HG02678 (cell line): ENCODE measurements at regions not wholly inside any gene's neighbourhood (a gene's known extent, or its start where the extent isn't known, plus 50 kb on each side); places are given as distances from the start of the nearest gene placed in this dataset.

Source experiments
- ATAC-seq: cut with Tn5 transposase; IDR thresholded peaks from one replicate; pipeline ENCODE4 v1.9.1; 2021; ENCODE audit warnings: mild to moderate bottlenecking, moderate library complexity; ENCODE audit not compliant: unreplicated experiment

DNA sequence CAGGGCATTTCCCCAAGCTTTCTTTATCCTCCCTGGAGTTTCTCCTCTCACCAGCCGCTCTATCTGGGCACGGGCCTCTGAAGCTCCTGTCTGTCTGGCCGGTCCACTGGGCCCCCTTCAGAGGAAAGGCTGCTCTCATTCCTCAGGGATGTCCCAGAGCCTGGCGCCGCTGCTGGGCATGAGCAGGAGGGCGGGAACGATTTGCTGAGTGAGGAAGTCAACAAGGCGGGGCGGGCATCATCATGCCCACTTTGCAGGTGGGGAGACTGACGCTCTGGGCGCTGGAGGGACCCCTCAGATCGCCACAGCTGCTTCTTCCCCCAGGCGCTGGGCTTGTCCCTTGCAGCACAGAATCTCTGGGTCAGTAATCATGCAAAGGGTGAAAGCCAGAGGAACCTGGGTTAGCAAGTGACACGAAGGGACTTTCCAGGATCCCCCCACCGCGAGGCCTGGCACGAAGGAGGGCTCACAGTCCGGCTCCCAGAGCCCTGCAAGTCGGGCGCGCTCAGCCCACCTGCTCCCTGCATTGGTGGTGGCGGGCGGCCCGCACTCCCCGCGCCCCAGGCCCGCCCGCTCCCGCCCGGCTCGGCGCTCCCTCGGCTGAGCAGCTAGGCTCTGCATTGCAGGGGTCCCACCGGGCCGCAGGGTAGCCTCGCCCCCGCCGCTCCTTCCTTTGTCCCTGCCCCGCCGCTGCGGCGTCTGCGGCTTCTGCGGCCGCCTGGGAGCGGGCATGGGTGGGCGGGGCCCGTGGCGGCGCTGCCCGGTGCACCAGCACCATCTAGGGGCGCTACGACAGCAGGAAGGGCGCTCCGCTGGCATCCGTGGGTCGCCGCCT is 157.8 kb downstream of the CYRIA start:
- ATAC-seq = no peak

DNA sequence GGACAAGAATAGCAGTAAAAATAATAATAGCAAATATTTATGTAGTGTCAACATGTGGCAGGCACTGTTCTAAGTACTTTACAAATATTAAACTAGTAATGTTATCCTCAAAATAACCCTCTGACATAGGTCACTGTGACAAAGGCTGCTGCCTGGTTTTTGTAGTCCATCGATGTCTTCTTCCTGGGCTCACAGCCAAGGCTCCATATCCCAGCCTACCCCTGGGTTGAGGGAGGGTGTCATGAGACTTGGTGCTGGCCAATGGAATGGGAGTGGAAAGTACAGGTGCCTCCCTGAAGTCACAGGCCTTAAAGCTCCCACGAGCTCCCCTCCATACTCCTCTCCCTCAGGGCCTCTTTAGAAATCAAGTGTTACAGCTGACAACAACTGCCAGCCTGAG is 159.3 kb downstream of the CYRIA start:
- no peak for ATAC-seq

DNA sequence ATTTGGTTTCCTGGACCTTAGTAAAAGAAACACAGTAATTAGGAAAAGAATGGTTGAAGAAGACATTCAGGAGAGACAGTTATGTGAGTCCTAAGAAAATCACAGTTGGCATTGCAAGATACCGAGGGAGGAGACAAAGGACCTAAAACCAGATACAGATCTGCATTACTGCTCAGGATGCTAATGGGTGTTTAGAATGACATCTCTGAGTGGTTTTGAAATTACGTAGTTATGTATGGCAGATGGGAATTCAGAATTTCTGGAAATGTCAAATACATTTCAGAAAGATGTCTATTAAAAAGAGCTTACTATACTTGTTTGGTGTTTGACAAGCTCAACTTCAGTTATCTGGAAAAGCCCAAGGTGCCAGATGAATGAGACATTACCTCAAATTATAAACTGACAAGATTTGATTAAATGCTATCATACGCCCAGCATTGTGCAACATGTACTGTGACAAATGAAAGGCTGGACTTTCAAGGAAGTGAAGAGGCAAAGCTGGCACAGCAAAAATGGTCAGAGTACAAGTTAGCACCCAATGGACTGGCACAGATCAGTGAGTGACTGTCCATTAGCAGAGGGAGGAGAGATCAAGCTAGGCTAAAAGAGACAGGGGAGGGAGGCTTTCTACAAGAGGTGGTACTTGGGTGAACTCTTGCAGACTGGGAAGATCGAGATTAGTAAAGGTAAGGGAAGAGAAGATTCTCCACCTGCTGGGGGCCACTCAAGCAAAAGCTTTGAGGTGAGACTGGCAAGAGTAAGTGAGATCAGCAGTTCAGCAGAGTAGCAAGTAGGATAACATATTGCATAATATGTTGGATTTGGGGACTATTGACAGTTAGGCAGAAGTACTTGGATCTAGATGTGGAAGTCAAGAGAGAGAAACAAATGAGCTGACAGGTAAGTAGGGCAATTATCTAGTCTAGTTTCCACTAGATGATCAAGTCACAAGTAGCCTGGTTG is 168.9 kb downstream of the CYRIA start:
- no peak for ATAC-seq

DNA sequence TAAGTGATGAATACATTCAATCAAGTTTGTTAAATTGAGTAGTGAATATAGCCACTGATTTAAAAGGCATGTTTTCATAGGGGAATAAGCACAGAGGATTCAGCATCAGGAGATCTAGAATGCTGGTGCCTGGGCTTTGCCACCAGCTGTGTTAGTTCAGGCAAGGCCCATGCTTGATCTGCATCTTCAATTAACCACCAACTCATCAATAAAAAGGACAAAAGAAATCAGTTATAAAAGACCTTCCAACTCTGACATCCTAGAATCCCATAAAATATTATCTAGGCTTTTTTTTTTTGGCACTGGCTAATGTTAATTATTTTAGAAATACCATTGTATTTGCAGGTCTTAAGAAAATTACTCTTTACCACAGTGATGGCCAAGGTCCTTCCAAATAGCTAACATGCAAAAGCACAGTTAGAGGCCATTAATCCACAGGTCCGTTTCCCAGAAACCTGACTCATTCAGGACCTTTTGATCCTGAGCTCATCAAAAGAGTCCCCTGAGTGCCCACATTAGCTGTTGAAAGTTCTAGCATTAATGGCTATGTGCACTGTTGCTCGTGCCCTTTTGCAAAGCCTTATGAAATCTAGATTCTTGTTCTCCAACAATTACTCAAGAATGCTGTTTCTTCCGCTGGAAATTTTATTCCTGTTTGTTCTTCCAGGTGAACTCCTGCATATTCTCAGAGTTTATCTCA is 170.0 kb downstream of the CYRIA start:
- no peak for ATAC-seq

DNA sequence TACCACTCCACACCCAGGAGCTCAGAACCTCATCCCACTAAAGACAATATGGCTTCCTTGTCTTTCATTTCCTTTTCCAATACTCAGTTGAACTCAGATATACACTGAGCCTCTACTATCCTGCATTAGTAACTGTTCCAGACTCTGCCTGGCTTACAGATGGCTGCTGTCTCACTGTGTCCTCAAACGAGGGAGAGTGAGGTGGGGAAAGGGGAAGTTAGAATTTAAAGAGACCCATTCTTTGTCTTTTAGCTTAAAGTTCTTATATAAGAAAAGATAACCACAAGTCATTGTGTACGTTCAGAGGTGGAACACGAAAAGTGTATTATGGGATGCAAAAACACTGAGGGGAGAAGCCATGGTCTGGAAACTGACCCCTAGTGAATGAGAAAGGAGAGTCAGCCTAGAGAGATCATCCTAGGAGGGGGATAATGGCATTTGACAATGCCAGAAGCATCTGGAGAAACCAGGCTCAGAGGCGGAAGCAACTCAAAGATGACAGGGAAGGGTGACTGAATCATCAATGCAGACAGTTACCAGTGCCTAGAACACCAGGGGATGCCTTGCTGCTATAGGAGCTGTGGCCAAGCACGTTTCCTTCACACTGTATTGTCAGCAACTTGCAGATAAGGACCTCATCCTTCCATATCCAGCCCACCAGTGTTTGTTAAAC is 170.7 kb downstream of the CYRIA start:
- ATAC-seq = no peak

DNA sequence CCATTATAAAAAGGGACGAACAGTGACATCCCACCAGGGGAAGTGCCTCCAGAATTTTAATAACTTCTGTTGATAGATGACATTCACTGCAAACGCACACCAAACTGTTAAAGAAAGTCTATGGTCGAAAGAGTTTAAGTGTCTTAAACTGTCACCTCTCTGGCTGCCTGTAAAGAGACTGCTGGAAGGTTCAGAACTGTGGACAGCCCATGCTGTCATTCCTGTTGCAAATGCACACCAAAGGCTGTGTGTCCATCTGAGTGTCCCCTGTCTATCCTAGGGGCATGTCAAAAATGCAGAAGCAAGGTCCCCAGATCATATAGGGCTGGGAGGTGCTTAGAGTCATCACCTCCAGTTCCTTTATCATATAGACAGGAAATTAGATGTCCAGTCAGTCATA is 171.8 kb downstream of the CYRIA start:
- no peak for ATAC-seq

DNA sequence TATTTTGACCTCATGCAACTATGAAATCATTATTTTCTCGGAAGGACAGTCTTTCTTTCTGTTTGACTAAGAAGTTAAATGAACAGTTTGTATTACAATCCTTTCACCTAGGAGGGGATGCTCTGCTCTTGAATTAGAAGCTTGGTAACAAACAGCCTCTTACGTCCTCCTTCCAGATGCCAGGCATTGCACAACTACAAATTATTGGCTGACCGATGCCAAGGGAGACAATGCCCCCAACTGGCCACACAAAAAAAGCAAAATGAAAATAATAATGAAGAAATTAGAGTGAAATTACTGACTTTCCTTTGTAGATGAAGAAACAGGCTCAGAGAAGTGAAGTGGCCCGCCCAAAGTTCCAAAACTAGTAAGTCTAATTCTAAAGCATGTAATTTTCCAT is 177.9 kb downstream of the CYRIA start:
- no peak for ATAC-seq

DNA sequence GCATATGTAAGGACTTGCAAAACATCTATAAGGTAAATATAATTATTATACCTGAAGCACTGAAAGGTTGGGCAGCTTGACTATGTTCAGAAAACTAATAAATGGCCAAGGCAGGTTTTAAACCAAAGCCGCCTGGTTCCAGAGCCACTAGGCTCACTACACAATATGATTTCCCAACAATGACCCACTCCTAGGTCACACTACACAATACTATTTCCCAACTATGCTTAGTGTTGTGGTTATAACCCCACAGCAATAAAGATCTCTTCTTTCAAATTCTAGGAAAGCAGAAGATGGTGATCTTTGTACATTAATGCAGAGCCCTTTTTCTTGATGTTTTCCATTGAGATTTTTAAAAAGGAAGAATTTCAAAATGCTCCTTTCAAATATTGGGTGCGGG is 180.4 kb downstream of the CYRIA start:
- no peak for ATAC-seq

DNA sequence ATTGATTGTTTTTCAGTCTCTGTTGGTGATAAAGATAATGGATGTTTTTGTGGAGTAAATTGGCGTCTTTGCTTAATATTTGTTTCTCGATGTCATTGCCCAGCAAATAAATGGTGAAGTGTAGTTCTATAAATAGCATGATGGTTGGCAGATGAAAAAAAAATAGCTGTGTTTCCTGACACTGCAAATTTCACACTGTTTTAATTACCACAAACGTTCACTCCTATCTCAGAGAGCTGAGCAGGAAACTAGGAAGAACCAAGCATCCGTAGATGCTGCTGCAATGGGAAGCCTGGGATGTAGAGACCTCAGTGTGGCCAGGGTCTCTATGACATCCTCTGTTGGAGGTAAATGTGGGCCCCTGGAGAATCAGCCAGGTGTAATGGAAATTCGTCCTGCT is 183.2 kb downstream of the CYRIA start:
- no peak for ATAC-seq

DNA sequence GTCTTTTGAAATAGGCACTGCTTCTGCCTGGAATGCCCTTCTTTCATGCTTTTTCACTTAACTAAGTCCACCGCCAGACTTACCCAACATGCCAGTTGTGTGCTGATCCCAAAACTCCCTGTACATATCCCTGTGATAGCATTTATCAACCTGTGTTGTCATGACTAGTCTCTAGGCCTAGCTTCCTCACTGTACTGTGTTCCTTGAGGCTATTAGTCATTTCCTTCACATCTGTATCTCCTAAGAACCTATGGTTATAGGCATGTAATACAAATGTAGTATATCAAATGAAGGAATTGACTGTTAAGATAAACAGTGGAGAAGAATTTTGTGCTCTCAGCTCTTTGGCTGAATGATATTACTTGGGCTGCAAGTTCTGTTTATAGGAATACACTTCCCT is 184.3 kb downstream of the CYRIA start:
- ATAC-seq = no peak

DNA sequence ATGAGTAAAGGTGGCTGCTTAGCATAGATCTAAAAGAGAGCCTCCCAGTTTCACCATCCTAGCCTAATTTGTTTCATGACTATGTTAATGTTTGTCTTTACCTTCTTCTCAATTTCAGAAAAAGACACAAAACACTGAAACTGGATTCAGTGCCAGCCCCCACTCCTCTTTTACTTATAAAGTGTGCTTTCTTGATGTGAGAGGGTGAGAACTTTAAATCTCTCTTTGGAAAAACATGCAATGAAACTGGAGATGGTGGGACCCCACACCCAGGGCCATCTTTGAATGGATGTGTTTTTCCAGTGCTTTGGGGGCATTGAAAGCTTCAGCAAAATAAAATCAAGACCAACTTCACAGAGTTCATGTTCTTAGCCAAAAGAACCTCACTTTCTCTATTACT is 185.9 kb downstream of the CYRIA start:
- ATAC-seq = no peak

DNA sequence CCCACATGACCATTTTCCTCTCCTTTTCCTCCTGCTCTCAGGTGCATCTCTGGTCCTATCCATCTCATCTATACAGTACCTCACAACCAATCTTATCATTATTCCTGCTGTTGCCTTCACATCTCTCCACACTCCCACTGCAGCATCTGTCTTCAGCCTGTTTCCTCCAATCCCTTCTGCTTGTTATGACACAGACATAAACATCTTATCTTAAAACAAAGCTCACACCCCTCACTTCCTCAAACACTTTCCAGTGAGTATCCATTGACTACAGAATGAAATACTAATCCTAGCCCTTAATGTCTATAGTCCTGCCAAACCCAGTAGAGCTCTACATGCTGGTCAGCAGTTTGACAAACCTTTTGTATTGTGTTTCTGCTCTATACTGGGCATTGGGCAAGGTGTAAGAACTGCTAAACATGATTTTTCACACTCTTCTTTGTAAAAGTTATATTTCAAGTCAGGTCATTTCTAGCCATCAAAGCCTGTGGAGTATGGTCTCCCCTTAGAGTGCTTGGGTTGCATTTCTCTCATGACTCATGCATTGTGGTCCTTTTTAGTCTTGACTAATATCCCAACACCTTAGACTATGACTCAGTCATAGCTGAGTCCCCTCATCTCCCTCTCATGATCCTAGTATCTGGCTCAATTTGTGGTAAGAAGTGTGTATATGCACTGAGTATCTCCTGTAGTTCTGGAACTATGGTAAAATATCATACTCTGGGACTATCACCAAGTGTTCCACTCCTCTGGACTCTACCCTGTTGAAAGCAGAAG is 187.0 kb downstream of the CYRIA start:
- ATAC-seq = no peak

DNA sequence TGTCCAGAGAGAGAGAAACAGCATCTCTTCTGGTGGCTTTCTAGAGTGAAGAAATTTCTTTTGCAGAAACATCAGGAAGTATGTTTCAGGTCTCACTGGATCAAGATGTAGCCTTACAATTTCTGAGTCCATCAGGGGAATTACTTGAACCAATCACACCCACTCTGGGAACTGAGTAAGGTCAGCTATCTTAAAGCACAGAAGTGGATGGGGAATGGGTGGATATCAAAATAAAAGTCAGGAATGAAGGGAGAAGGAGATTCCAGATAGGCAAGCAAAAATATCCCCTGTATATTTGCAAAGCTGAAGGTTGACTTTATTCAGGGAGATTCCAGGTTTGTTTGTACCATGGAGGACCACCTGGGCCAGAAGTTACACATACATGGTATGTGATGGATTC is 188.0 kb downstream of the CYRIA start:
- ATAC-seq = no peak

DNA sequence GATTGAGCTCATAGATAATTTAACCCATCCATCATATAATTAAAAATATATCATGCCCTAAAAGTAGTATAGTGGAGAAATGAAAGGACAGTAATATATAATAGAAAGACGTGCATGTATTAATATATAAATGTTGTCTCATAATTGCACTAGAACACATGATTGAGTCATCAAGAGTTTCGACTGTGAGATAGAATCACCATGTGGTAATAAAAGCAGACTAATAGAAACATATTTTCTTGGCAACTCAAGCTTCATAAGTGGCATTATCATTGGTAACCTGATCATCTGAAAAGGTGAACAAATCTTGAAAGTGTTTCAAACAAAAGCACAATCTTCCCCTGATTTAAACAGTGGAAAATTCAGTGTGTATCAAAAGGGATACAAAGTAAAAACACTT is 188.8 kb downstream of the CYRIA start:
- ATAC-seq = no peak

DNA sequence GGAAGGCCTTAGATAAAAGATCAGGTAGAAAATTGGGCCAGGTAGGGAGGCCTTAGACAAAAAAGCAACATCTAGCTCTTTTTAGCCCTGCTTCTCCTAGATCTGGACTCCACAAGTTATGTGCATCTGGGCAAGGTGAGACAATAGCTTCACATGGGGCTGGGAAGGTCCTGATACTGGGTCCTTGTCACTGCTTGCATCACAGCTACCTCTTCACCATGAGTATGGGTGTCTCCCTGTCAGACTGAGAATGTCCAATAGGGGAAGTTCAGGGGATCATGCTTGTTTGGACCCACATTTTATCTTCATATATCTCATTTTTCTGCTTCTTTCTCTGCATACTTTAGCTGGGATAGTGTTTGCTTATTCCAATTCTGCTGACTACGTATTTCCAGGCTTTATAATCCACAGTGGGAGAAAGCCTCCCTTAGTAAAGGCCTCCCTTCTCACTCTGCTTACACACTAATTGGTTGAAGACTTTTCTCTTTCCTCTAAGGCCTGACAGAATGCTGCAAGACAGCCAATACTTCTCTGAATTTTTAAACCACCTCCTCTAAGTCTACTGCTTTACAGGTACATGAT is 189.6 kb downstream of the CYRIA start:
- ATAC-seq = no peak

DNA sequence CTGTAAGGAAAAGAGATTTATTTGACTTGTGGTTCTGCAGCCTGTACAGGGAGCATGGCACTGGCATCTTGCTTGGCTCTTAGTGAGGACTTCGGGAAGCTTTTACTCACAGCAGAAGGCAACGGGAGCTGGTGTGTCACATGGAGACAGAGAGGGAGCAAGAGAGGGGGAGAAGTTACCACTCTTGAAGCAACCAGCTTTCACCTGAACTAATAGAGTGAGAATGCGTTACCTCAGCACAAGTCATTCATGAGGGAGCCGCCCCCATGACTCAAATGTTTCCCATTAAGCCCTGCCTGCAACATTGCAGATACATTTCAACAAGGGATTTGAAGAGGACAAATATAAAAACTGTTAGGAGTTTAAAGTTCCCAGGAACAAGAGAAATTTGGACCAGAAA is 190.0 kb downstream of the CYRIA start:
- no peak for ATAC-seq

DNA sequence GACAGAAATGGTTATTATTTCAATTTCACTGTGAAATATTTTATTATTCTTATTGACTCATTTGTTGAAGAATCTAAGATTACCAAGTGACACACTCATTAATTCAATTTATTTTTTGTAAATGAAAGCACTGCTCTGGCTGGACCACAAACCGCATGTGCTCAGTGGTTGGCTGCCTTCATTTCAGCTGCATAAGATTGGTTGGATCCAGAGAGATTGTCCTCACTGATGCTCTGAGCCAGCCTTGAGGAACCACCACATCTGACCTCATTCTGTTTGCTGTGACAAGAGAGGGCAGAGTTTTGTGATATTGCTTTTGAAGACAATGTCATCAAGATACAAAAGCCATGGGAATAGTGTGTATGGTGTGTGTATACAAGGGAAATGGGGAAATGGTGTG is 192.1 kb downstream of the CYRIA start:
- ATAC-seq = no peak

DNA sequence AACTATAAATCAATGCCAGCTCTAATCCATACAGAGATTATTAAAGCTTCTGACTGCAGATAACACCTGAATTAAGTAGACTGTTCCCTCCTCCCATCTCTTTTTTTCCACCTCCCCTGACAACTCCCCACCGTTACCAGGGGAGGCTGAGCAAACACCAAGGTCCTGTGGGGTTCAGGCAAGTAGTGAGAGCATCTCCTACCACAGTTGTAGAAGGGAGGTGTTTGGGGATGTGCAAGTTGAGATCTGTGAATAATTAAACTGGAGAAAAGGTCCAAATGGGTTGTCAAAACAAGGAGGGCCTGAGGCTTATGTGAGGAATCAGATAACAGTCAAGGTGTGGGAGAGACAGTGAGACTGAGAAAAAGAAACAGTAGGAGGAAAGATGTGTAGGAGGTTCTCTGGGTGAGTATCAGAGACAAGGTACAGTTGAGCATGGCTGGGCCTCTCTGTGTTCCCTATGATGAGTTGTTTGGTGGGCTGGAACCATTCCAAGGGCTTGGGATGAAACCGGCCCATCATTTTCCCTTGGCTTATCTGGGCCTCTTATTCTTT is 194.6 kb downstream of the CYRIA start:
- ATAC-seq = no peak

DNA sequence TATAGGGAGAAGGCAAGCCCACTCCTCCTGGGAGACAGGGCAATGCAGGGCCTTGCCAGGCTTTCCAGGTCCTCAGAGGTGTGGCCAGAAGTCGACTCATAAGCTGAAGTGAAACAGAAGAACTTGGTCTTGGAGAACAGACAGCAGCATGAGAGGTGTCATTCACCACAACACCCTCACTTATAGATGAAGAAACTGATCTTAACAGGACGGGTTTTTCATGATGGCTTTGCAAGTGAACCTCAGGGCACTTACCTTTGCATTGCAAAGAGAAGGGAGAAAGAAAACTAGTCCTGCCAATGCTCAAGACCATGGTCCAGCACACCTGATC is 198.8 kb downstream of the CYRIA start:
- ATAC-seq = no peak
